GM11168 (cell line): ENCODE measurements at regions not wholly inside any gene's neighbourhood (a gene's known extent, or its start where the extent isn't known, plus 50 kb on each side); places are given as distances from the start of the nearest gene placed in this dataset.
"Not testable (repeated sequence)": the region's sequence is repeated elsewhere in the genome, so short reads cannot be mapped to it uniquely, and the experiment has no call there.

Experiments used
- in situ Hi-C: fragments of 300-500 bp; cut with MboI; formaldehyde crosslinking; loops from one replicate; pipeline ENCODE4 v1.12.0; 2022; ENCODE audit warnings: low sequenced_read_pairs; ENCODE audit not compliant: unreplicated experiment

DNA sequence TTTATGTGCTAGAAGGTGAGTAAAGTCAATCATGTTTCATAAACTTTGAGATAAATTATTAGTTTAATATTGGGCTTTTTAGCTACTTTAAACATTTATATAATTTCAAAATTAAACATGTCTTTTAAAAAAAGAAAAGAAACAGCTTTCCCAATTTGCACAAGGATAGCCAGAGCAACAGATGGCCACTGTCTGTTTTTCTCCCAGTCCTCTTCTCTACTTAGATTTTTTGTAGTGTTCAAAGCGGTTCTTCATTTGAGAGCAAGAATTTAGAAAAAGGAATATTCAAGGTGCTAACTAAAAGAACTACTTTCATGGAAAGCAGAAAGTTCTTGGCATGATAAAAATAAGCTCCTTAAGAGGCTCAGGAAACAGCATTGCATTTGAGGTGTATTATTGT is 128.3 kb upstream of the MIR17HG start:
- in situ Hi-C loops, result no loop called here

- in situ Hi-C loops, result no loop called here
Measured at GRCh38 chr13:91220872-91221271, 126.6 kb upstream of the MIR17HG start.

DNA sequence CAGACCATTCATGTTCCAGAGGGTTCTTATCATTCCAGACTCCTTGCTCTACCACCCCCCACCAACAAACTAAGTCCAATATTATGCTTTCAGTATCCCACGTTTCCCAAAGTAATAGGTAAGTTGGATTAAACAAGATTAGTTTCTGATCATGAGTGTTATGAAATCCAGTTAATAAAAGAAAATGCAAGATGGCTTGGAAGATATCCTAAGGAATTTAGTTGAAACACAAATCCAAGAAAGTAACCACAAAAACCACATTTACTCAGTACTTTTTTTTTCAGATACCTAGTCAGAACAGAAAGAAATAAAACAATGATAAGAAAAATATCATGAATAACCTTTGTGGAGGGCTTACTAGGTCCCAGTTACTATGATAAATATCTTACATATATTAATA is 119.4 kb upstream of the MIR17HG start:
- in situ Hi-C loops, result no loop called here

- in situ Hi-C loops, result no loop called here
Measured at GRCh38 chr13:91228940-91229339, 118.5 kb upstream of the MIR17HG start.

GRCh38 chr13:91232716-91233115 is 114.8 kb upstream of the MIR17HG start:
- in situ Hi-C loops, result no loop called here

DNA sequence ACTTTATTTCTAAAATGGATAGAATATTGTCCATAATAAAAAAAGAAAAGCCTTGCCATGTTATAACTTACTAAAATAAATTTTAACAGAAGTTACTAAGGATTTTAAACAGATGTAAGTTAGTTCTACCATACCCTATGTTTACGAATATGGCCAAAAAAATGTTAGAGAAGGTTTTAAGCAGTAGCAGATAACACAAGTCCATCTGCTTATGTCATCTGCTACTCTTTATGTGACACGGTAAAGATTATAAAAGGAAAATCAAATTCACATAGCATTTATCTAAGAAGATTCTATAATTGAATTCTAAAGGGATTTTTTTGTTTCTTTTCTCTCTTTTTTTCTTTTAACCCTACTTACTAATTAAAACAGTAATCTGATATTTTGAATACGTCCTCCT is 114.2 kb upstream of the MIR17HG start:
- in situ Hi-C loops, result no loop called here

DNA sequence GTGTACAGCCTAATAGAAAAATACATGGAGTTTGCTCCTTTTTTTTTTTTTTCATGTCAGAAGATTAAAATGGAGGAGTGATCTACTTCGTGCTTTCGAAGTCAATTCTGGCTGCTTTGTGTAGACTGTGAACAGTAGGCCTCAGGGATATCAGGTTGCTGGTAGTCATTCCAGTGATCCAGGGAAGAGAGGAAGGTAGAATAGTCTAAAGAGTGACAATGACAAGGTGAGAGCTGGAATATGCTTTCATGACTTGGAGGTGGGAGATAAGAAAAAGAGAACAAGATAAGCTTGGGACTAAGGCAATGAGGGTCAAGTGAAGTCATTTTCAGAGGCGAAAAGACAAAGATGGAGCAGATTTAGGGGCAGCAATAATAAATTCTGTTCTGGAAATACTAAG is 111.3 kb upstream of the MIR17HG start:
- in situ Hi-C loops, result no loop called here

DNA sequence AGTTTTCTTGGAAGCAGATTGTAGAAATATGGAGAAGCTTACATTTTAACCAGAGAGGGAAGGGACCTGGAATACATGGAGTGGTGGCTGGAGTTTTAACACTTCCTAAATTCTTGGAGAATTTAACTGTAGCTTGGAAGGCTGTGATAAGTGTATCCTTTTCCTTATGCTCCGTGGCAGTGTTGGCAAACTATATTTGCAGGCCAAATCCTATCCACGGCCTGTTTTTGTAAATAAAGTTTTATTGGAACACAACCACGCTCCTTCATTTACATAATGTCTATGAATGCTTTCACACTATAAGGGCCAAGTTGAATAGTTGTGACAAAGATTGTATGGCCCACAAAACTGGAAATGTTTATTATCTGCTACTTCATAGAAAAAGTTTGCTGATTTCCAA is 110.6 kb upstream of the MIR17HG start:
- in situ Hi-C loops, result no loop called here

GRCh38 chr13:91238036-91238435 is 109.5 kb upstream of the MIR17HG start:
- in situ Hi-C loops, result no loop called here

- in situ Hi-C loops, result no loop called here
Measured at GRCh38 chr13:91240341-91240740, 107.1 kb upstream of the MIR17HG start.

GRCh38 chr13:91241221-91241933 is 106.1 kb upstream of the MIR17HG start:
- in situ Hi-C loops, result no loop called here

- in situ Hi-C loops, result no loop called here
Measured at GRCh38 chr13:91242652-91243051, 104.8 kb upstream of the MIR17HG start.

- in situ Hi-C loops, result no loop called here
Measured at GRCh38 chr13:91245288-91245687, 102.2 kb upstream of the MIR17HG start.

DNA sequence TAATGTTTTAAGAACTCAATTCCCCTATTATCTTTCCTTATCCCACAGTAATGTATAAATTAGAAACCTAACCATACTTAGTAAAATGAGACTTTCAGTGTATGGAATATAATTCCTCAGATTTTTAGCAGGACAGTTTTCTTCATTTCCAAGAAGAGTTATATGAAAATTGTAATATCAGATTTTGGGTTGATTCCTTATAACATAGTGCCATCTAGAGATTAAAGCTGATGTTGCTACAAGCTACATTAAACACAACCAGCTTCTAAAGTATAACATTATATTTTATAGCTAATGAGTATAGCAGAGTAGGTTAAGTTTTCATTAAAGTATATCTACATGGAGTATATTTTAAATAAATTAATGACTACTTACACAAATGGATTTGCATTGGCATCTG is 99.7 kb upstream of the MIR17HG start:
- in situ Hi-C loops, result no loop called here

DNA sequence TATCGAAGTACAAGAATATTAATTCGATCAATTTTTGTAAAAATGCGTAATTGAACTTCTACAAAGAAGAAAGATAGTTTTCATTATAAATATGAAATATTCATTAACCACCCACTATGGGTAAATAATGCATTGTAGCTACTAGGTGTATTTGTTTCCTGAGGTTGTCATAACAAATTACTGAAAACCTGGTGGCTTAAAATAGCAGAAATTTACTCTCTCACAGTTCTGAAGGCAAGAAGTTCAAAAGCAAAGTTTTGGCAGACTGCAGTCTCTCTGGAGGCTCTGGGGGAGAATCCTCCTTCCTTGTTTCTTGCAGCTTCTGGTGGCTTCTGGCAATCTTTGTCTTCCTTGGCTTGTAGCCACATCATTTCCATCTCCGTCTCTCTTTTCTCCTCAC is 99.2 kb upstream of the MIR17HG start:
- in situ Hi-C loops, result no loop called here

- in situ Hi-C loops, result no loop called here
Measured at GRCh38 chr13:91249370-91249769, 98.1 kb upstream of the MIR17HG start.

GRCh38 chr13:91249861-91250260 is 97.6 kb upstream of the MIR17HG start:
- in situ Hi-C loops, result no loop called here

GRCh38 chr13:91251573-91251972 is 95.9 kb upstream of the MIR17HG start:
- in situ Hi-C loops, result not testable (repeated sequence)

DNA sequence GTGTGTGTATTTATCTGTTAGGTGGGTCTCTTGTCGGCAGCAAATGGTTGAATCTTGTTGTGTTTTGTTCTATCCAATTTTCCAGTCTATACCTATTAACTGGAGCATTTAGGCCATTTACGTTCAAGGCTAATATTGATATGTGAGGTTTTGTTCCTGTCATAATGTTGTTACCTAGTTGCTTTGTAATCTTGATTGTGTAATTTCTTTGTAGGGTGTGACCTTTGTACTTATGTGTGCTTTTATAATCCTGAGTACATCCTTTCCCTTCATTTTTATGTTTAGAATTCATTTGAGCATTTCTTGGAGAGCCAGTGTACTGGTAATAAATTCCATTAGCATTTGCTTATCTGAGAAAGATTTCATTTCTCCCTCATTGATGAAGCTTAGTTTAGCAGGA is 83.0 kb upstream of the MIR17HG start:
- in situ Hi-C loops, result no loop called here

DNA sequence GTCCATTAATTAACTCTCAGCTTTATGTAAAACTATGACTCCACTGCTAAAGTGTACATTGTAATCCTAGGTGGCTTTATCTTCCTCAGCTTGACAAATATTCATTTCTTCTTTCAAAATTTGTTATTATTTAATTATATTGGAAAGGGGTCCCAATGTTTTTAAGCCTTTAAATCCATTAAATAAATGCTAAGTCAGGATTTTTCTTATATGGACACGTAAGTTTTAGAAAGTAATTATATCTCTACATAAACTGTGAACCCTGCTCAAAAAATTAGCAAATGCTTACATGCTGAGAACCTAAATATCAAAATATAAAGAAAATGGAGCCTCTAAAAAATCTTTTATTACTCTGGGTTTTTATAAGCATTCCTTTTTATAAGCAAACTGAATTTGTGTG is 78.2 kb upstream of the MIR17HG start:
- in situ Hi-C loops, result no loop called here

DNA sequence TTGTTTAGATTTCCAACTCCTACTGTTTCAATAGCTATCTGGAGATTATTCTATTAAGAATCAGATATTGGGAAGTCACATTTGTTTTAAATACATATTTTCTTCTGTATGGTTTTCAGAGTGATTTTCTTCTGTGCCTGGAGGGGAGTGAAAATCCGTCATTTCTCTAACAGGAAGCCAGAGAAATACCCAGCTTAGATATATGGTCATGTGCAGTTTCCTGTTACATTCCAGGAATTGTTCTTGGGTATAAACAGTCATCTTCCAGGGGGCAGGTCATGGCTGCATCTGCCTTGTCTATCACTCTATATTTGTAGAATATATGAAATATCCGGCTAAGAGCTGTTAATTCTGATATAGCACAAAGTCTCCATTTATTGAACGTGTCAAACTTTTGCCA is 77.5 kb upstream of the MIR17HG start:
- in situ Hi-C loops, result no loop called here

DNA sequence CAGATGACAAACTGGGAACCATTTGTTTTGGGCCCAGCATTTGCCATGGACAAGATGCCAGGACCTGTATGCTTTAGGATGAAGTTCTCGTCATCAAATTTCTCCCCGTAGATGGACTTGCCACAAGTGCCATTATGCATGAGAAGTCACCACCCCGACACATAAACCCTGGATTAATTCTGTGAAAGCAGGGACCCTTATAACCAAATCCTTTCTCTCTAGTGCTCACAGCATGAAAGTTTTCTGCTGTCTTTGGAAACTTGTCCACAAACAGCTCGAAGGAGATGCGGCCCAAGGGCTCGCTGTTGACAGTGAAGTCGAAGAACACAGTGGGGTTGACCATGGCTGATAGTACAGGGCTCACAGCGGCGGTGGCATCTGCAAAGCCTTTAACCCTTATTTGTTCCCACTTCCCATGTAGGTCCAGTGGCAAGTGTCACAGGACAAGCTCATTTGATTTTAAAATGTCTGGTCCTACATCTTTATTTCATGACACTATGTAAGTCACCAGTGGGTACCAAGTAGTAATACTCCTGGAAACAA is 75.2 kb upstream of the MIR17HG start:
- in situ Hi-C loops, result no loop called here
